ENCODE measurements at regions not wholly inside any gene's neighbourhood (a gene's known extent, or its start where the extent isn't known, plus 50 kb on each side); places are given as distances from the start of the nearest gene placed in this dataset.

GRCh38 chr6:9507136-9507895, 907.6 kb downstream of the TFAP2A start:
- TF ChIP-seq POLR2A (IDR thresholded peaks at IDR 0.05; ENCODE audit: low read length) (no peak), GATA1 (IDR thresholded peaks at IDR 0.05; ENCODE audit: low read depth, low read length) (no peak)
